ENCODE measurements at regions not wholly inside any gene's neighbourhood (a gene's known extent, or its start where the extent isn't known, plus 50 kb on each side); places are given as distances from the start of the nearest gene placed in this dataset.

- TF ChIP-seq CTCF (IDR thresholded peaks at IDR 0.05) = no peak
- TF ChIP-seq POLR2A (IDR thresholded peaks at IDR 0.05) = no peak
These were observed 252.9 kb upstream of the NR5A2 start for GRCh38 chr1:199774433-199775089.
